ENCODE measurements at regions not wholly inside any gene's neighbourhood (a gene's known extent, or its start where the extent isn't known, plus 50 kb on each side); places are given as distances from the start of the nearest gene placed in this dataset.

GRCh38 chr4:8723222-8723980 lies 130.8 kb downstream of the CPZ start:
- CTCF ChIA-PET (ENCODE audit: partially characterized antibody): no interaction called here
- H3K14ac ChIP-seq (ENCODE audit: insufficient read length): no peak overlapping the region
- TF ChIP-seq CTCF (IDR thresholded peaks at IDR 0.05; ENCODE audit: control extremely low read depth in 1 of 3, insufficient read depth in 1 of 3, low read depth in 1 of 3, low read length in 3 of 3) (no peak), EP300 (IDR thresholded peaks at IDR 0.05; ENCODE audit: borderline replicate concordance in 1 of 2, low read depth in 2 of 2, low read length in 2 of 2) (no peak), KDM1A (IDR thresholded peaks at IDR 0.05; ENCODE audit: borderline replicate concordance, low read length) (no peak), TAF7 (optimal IDR thresholded peaks at IDR 0.05; ENCODE audit: borderline replicate concordance, low read depth, low read length) (no peak), FOSL1 (IDR thresholded peaks at IDR 0.05; ENCODE audit: insufficient read depth, low read depth, low read length) (no peak), CBX8 (IDR thresholded peaks at IDR 0.05; ENCODE audit: borderline replicate concordance, low read depth, low read length) (no peak), CHD2 (IDR thresholded peaks at IDR 0.05; ENCODE audit: low read length) (no peak)
- H3K27ac ChIP-seq (ENCODE audit: low read depth, low read length): no peak overlapping the region
- H3K56ac ChIP-seq (replicated peaks; ENCODE audit: insufficient read length, low read depth, low read length): no peak overlapping the region
- DNase-seq (ENCODE audit: low read depth in 1 of 2, low spot score in 2 of 2) (peak in 1 of 2 experiments; percentile 33), FAIRE-seq (no peak)
- no peak overlapping the region for H2BK5ac ChIP-seq (ENCODE audit: low read depth, low read length)
- H3K27me3 ChIP-seq (replicated peaks in 1 of 4; ENCODE audit: control insufficient read depth in 3 of 4, extremely low read depth in 1 of 4, insufficient read depth in 3 of 4, low read length in 3 of 4): no peaks in the 10 kb centered on the region
- H3K9me3 ChIP-seq (ENCODE audit: insufficient read depth in 2 of 2, low read depth in 1 of 2, low read length in 1 of 2): no peaks in the 10 kb centered on the region
- H4K5ac ChIP-seq (ENCODE audit: insufficient read length, low read depth, low read length): no peak overlapping the region
- H3K36me3 ChIP-seq (ENCODE audit: control insufficient read depth in 2 of 4, insufficient read depth in 4 of 4, low read length in 3 of 4): no peaks in the 10 kb centered on the region
- no peaks in the 10 kb centered on the region for H3K79me1 ChIP-seq (ENCODE audit: low read depth, low read length)
- no peak overlapping the region for H3K4me2 ChIP-seq (ENCODE audit: insufficient read depth in 1 of 2, low read depth in 2 of 2, low read length in 2 of 2)
- no peak overlapping the region for H2BK12ac ChIP-seq (ENCODE audit: low read depth, low read length)
- WGBS, 2 experiments (ENCODE audit: extremely low coverage in 1 of 2, insufficient coverage in 1 of 2, insufficient read length in 1 of 2, insufficient replicate concordance in 2 of 2, low coverage in 1 of 2, low lambda C conversion rate in 2 of 2, missing lambda C conversion rate in 1 of 2): 89% methylated on average over 13 of the region's 14 CpGs; no CpG with 5 or more reads in 1 of the 2 experiments
- H3K23me2 ChIP-seq (ENCODE audit: low read depth, low read length): no peaks in the 10 kb centered on the region
- no peak overlapping the region for H2BK20ac ChIP-seq (ENCODE audit: low read length)
- no peak overlapping the region for H4K91ac ChIP-seq (replicated peaks; ENCODE audit: insufficient read length, low read length)
- H2AK5ac ChIP-seq (ENCODE audit: low read depth, low read length): no peak overlapping the region
- no peak overlapping the region for H2BK120ac ChIP-seq (replicated peaks; ENCODE audit: low read depth, low read length)
- no peaks in the 10 kb centered on the region for H3K79me2 ChIP-seq (ENCODE audit: control insufficient read depth in 1 of 2, insufficient read depth in 2 of 2, low read length in 2 of 2)
- H2AFZ ChIP-seq (ENCODE audit: low read length): no peak overlapping the region
- H4K8ac ChIP-seq (ENCODE audit: extremely low read depth, insufficient read depth, low read length): no peak overlapping the region
- peaks cover 0 to 3% (median 0%) of the 10 kb centered on the region in 4 experiments; a peak in 3 of 7 replicates for H3K4me1 ChIP-seq (replicated peaks in 1 of 4; ENCODE audit: control insufficient read depth in 3 of 4, insufficient read depth in 4 of 4, low read length in 3 of 4)
- POLR2A ChIA-PET (ENCODE audit: partially characterized antibody): no interaction called here
- H3K4ac ChIP-seq (replicated peaks; ENCODE audit: insufficient read length, low read depth, low read length): no peak overlapping the region
- no peaks in the 10 kb centered on the region for H4K20me1 ChIP-seq (replicated peaks in 1 of 2; ENCODE audit: control insufficient read depth in 1 of 2, insufficient read depth in 2 of 2, low read length in 2 of 2)
- no peak overlapping the region for H3K9ac ChIP-seq (replicated peaks in 1 of 4; ENCODE audit: extremely low read depth in 1 of 4, low read depth in 3 of 4, low read length in 3 of 4)
- H2BK15ac ChIP-seq (ENCODE audit: low read length): no peak overlapping the region
- no peak overlapping the region for H3K4me3 ChIP-seq (ENCODE audit: extremely low read depth in 1 of 4, insufficient read depth in 2 of 4, low read depth in 3 of 4, low read length in 4 of 4)
- no peak overlapping the region for H3K23ac ChIP-seq (ENCODE audit: insufficient read length)
- H3K18ac ChIP-seq (ENCODE audit: extremely low read depth, low read length): no peak overlapping the region; the same call in 1 of the 2 replicates

All from H1 (cell line).